IPS-11a (cell line): ENCODE measurements at regions not wholly inside any gene's neighbourhood (a gene's known extent, or its start where the extent isn't known, plus 50 kb on each side); places are given as distances from the start of the nearest gene placed in this dataset.

Experiments
- H3K4me3 ChIP-seq: one replicate; pipeline ENCODE4 v1.5.1; 2013; ENCODE audit warnings: low read depth, low read length, control low read depth

- H3K4me3 ChIP-seq, result no peak overlapping the region
These were observed 100.9 kb downstream of the SAMD9 start for GRCh38 chr7:93016681-93017381.

DNA sequence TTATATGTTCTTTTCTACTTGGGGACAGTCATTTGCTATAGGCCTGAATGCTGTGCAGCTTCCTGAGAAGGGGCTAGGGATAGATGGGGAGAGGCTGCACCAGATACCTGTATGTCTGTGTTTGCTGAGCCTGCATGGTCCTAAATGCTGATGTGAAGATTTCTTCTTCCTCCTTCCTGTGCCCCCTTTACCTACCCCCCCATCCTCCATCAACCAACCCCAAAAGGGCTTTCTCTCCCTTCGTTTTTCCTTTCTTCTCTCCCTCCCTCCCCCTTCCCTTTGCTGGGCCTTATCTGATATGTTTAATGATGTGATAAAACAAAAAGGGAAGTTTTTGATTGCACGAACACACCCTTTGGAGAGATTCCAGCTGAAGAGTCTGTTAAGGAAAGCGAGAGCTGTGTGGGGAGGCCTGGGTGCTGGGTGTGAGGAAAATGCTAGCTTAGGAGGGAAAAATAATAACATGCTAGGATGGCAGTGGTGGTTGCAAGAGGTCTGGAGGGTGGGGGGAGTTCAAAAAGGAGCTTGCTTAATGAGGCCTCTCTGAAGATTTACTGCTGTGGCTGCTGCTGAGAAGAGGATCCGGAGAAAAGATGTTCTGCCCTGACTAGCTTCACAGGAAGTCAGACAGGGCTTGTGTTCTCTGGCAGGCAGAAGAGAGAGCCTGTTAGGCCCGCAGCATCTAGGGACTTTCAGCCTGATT is 101.8 kb downstream of the SAMD9 start:
- H3K4me3 ChIP-seq, result no peak overlapping the region

- no peak overlapping the region for H3K4me3 ChIP-seq
These were observed 102.5 kb downstream of the SAMD9 start for GRCh38 chr7:93015101-93015778.

GRCh38 chr7:93014410-93014809 is 103.4 kb downstream of the SAMD9 start:
- H3K4me3 ChIP-seq, result no peak overlapping the region

DNA sequence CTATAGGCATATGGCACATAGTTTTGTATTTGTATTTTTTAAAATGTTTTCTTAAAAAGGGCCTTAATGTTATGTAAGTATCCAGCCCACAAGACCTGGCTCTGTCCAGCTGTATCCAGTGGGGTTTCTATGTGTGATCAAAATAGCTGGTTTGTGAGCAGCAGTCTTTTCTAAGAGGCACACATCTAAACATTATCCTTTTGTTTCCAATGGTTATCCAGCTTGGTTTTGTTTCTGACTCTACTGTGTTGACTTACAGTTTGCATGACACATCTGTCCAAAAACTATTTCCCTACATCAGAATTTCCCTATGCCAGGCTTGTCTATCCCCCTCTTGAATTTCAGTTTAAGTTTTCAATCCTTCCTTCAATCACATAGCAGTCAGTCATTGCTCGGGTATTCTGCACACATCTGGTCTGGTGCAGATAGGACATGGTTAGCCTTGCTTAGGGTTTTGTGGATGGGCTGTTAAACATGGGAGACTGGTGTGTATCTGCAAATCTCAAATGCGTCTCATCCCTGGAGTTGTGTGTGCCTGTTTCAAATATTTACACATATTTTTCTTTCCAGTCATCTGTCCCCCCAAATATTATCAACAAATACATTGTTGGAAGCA is 104.2 kb downstream of the SAMD9 start:
- H3K4me3 ChIP-seq, result no peak overlapping the region

DNA sequence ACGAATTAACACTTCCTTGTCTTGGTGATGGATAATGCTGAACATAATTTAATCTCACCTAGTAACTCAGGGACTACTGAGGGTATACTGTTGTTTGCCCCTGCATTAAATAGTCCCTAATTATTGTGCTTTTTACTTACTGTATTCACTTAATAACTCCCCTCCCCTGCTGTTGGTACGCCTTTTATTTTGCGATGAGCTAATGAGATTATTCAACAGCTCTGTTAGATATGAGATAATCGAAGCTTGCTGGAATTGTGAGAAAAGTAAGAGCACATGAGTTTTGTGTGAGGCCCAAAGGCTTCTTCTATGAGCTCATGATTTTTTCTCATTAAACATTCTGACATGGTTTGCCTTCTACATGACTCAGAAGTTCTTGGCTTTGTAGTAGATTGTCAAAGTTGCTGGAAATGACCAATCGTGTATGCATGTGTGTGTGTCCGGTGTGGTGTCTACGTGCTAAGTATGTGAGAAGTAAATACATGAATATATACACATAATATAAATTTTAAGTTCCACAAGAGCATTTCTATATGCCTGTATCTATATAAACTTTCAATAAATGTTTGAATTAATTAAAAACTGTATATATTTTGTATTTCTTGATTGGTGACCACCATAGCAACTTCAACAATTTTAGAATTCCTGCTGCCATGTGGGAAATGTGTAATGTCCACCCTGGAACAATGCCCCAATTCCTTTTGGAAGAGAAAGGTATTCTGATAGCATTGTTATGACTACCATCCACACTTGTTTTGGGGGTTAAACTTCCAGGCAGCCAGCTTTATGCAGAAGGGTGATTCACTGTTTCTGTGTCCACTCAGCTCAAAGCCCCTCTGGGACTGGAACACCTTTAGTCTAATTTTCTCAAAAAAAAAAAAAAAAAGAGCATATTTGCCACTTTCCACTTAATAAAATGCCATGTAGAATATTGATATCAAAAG is 106.2 kb downstream of the SAMD9 start:
- H3K4me3 ChIP-seq, result no peak overlapping the region

GRCh38 chr7:93008833-93009232 is 108.9 kb downstream of the SAMD9 start:
- H3K4me3 ChIP-seq, result no peak overlapping the region

- H3K4me3 ChIP-seq, result no peak overlapping the region
These were observed 111.2 kb downstream of the SAMD9 start for GRCh38 chr7:93006480-93007095.

DNA sequence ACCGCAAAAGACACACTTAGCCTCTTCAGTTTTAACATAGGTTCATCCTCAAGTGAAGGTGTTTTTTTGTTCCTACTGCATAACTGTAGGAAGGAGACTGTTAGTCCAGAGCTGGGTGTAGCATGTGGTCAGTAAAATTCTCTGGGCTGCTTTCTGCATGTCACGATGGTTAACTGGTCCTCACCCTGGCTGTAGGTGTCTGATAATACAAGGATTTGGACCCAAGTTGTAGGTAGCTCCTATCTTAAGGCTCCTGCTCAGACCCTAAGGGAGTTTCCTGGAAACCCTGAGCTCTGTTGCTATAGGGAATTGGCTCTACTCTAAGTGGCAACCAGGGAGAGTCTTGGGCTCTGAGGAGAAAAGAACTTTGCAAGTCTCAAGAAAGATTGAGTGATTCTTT is 112.9 kb downstream of the SAMD9 start:
- H3K4me3 ChIP-seq, result no peak overlapping the region

GRCh38 chr7:92997719-92998118 is 120.1 kb downstream of the SAMD9 start:
- no peak overlapping the region for H3K4me3 ChIP-seq

DNA sequence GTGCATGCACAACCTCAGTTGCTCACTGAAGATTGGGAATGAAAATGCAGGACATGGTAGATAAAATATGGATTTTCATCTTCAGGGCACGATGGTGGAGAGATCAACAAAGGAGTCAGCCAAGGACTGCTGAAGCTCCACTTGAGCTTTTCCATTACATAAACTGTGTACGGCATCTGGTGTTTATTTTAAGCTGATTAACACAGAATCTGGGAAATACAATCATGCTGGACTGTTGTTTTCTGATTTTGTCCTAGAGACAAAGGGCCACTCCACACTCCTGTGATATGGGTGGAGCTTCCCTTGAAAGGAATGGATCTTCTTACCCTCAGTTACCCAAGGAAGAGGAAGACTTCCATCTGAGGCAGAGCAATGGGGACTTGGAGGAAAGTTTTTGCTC is 120.6 kb downstream of the SAMD9 start:
- no peak overlapping the region for H3K4me3 ChIP-seq

DNA sequence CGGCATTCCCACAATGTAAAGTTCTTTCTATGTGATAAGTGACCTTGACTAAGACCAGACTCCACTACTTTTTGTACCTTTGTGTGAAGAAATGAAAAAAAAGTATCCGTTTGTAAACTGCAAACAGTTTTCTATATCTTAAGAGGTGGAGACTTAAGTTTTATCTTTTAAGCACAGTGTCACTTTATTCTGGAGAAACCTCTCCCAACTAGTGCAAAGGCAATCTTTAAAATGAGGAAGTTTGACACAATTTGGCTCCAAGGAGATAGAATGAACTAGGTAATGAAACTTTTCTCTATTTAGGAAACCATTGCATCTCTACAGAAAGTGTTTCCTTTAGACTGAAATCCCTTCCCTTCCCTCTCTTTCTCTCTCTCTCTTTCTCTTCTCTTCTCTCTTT is 122.9 kb downstream of the SAMD9 start:
- no peak overlapping the region for H3K4me3 ChIP-seq

DNA sequence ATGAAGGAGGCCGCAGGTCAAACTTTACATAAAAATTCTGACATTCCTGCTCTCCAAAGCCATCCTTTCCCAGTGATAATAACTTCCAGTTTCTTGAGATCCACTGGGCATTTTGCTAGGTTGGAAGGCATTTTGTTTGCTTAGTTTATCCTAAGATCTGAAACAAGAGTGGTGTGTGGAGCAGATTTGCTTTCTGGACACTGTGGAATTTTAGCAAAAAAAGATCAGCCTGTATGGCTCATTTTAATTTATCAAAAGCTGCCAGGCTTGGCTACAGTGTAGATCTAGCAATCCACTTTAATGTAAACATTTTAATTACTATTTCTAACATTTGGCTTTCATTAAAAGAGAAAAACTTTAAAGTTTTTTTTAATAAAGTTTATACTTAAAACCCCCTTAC is 124.8 kb downstream of the SAMD9 start:
- no peak overlapping the region for H3K4me3 ChIP-seq

GRCh38 chr7:92992483-92992882 is 125.3 kb downstream of the SAMD9 start:
- H3K4me3 ChIP-seq, result no peak overlapping the region

DNA sequence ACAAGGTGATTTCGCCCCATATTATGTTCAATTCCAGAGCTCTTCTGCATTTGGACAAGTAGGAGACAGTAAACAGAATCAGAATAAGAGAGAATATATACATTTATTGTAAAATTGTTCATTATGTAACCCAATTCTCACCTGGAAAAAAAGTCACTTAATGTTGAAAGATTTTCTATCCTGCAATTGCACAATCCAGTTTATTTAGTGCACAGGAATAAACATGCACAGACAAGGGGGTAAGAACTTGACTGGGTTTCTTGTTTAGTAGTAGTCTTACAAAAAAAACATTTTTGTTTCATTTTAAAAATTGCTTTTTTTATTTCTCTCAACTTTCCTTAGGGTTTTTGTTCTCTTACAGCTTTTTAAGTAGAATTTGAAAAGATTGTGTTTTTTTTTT is 126.6 kb downstream of the SAMD9 start:
- H3K4me3 ChIP-seq, result no peak overlapping the region

GRCh38 chr7:92988941-92989545 is 128.7 kb downstream of the SAMD9 start:
- no peak overlapping the region for H3K4me3 ChIP-seq

GRCh38 chr7:92988051-92988450 is 129.7 kb downstream of the SAMD9 start:
- H3K4me3 ChIP-seq, result no peak overlapping the region

GRCh38 chr7:92987538-92987937 is 130.2 kb downstream of the SAMD9 start:
- no peak overlapping the region for H3K4me3 ChIP-seq

DNA sequence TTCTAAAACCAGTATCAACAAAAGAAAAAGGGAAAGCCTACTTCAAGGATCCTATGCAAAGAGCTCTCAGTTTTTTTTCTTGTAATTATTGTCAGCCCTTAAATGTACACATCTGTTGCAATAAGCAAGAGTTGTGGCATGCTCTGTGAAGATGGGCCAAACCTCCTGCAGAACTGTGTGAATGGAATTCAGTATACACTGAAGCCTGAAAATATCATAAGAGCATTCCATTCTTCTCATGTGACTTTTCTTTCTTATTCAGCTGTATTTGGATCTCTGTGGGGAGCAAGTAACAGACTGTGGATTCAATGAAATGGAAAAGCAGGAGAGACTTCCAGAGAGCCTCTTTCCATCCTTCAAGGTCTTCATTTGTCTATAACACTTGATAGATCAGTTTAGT is 130.7 kb downstream of the SAMD9 start:
- H3K4me3 ChIP-seq, result no peak overlapping the region

GRCh38 chr7:92982928-92983327 is 134.9 kb downstream of the SAMD9 start:
- no peak overlapping the region for H3K4me3 ChIP-seq
